DOHH2 (cell line): ENCODE measurements at regions not wholly inside any gene's neighbourhood (a gene's known extent, or its start where the extent isn't known, plus 50 kb on each side); places are given as distances from the start of the nearest gene placed in this dataset.

Source experiments
- EZH2phosphoT487 ChIP-seq: fragments of 200-600 bp; sonication (generic); IDR thresholded peaks from 2 replicates; pipeline ENCODE4 v1.6.1; 2017; ENCODE audit warnings: borderline replicate concordance, mild to moderate bottlenecking, antibody characterized with exemption, low read length, moderate library complexity, mixed read lengths
- TF ChIP-seq, protein P1 (sequence below): fragments of 200-600 bp; sonication (generic); IDR thresholded peaks from one replicate; pipeline ENCODE4 v1.5.1; 2014; ENCODE audit warnings: antibody characterized with exemption, mild to moderate bottlenecking, low read depth, low read length; ENCODE audit not compliant: poor library complexity, severe bottlenecking

DNA sequence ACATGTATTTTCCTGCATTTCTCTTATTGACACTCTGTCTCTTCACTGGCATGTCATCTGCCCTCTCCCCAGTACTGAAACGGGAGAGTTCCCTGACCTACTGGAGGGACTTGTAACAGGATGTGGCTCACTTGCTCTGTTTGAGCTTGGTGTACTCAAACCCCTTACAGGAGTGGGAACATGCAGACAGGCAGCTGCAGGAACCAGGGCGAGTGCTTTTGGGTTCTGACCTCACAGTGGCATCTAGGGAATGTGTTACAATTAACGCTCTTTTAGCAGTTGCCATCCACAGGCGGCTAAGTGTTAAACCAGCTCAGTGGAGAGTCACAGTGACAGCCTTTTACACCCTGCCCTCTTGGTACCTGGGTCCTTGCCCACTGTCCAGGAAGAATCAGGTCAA lies 300.3 kb upstream of the GRAMD2B start:
- TF ChIP-seq, protein P1, sequence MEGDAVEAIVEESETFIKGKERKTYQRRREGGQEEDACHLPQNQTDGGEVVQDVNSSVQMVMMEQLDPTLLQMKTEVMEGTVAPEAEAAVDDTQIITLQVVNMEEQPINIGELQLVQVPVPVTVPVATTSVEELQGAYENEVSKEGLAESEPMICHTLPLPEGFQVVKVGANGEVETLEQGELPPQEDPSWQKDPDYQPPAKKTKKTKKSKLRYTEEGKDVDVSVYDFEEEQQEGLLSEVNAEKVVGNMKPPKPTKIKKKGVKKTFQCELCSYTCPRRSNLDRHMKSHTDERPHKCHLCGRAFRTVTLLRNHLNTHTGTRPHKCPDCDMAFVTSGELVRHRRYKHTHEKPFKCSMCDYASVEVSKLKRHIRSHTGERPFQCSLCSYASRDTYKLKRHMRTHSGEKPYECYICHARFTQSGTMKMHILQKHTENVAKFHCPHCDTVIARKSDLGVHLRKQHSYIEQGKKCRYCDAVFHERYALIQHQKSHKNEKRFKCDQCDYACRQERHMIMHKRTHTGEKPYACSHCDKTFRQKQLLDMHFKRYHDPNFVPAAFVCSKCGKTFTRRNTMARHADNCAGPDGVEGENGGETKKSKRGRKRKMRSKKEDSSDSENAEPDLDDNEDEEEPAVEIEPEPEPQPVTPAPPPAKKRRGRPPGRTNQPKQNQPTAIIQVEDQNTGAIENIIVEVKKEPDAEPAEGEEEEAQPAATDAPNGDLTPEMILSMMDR: no peak
- TF ChIP-seq EZH2phosphoT487: no peak
